Myocyte (in vitro differentiated cells): ENCODE measurements at regions not wholly inside any gene's neighbourhood (a gene's known extent, or its start where the extent isn't known, plus 50 kb on each side); places are given as distances from the start of the nearest gene placed in this dataset.

ENCODE experiments used
- DNase-seq: peaks from one replicate; pipeline ENCODE4 v3.0.0-alpha.2; 2012; ENCODE audit warnings: low read depth

- DNase-seq, result no peak
Observed at GRCh38 chr12:97173688-97174410, 266.8 kb downstream of the NEDD1 start.

GRCh38 chr12:97177481-97177880 lies 270.4 kb downstream of the NEDD1 start:
- no peak for DNase-seq

GRCh38 chr12:97181571-97182265 lies 274.7 kb downstream of the NEDD1 start:
- no peak for DNase-seq

- no peak for DNase-seq
Observed at GRCh38 chr12:97182769-97183168, 275.7 kb downstream of the NEDD1 start.

- DNase-seq, result no peak
Observed at GRCh38 chr12:97184127-97184773, 277.2 kb downstream of the NEDD1 start.

- no peak for DNase-seq
Observed at GRCh38 chr12:97185567-97185966, 277.0 kb upstream of the RMST start.

GRCh38 chr12:97194546-97194945 lies 268.1 kb upstream of the RMST start:
- no peak for DNase-seq

- no peak for DNase-seq
Observed at GRCh38 chr12:97200181-97200580, 262.4 kb upstream of the RMST start.

GRCh38 chr12:97203408-97203807 lies 259.2 kb upstream of the RMST start:
- DNase-seq, result no peak

GRCh38 chr12:97209997-97210396 lies 252.6 kb upstream of the RMST start:
- no peak for DNase-seq

GRCh38 chr12:97211416-97211930 lies 251.1 kb upstream of the RMST start:
- DNase-seq, result no peak

- DNase-seq, result no peak
Observed at GRCh38 chr12:97216848-97217247, 245.8 kb upstream of the RMST start.

- DNase-seq, result no peak
Observed at GRCh38 chr12:97222391-97222790, 240.2 kb upstream of the RMST start.

- no peak for DNase-seq
Observed at GRCh38 chr12:97223419-97223818, 239.2 kb upstream of the RMST start.

- DNase-seq, result no peak
Observed at GRCh38 chr12:97229004-97229403, 233.6 kb upstream of the RMST start.

- DNase-seq, result no peak
Observed at GRCh38 chr12:97235102-97235501, 227.5 kb upstream of the RMST start.

- DNase-seq, result no peak
Observed at GRCh38 chr12:97246368-97246767, 216.2 kb upstream of the RMST start.

GRCh38 chr12:97250483-97250882 lies 212.1 kb upstream of the RMST start:
- DNase-seq, result no peak

GRCh38 chr12:97257726-97258125 lies 204.9 kb upstream of the RMST start:
- DNase-seq, result no peak

- DNase-seq, result no peak
Observed at GRCh38 chr12:97259098-97259497, 203.5 kb upstream of the RMST start.

- no peak for DNase-seq
Observed at GRCh38 chr12:97260786-97261185, 201.8 kb upstream of the RMST start.

GRCh38 chr12:97267166-97267565 lies 195.4 kb upstream of the RMST start:
- no peak for DNase-seq
